HEK293T (cell line): ENCODE measurements at regions not wholly inside any gene's neighbourhood (a gene's known extent, or its start where the extent isn't known, plus 50 kb on each side); places are given as distances from the start of the nearest gene placed in this dataset.

Experiments used
- ARNT ChIP-seq: fragments of 450-650 bp; IDR thresholded peaks from 2 replicates; pipeline ENCODE4 v1.6.1; 2017; ENCODE audit warnings: mild to moderate bottlenecking
- BHLHE40 ChIP-seq: fragments of 450-650 bp; IDR thresholded peaks from 2 replicates; pipeline ENCODE4 v1.6.1; 2016; ENCODE audit warnings: mild to moderate bottlenecking, moderate library complexity, borderline replicate concordance
- FOXK2 ChIP-seq: fragments of 450-650 bp; IDR thresholded peaks from 2 replicates; pipeline ENCODE4 v1.6.1; 2016; ENCODE audit warnings: mild to moderate bottlenecking
- FOXM1 ChIP-seq: fragments of 450-650 bp; IDR thresholded peaks from 2 replicates; pipeline ENCODE4 v1.6.1; 2017; ENCODE audit warnings: mild to moderate bottlenecking, borderline replicate concordance
- PKNOX1 ChIP-seq: fragments of 450-650 bp; IDR thresholded peaks from 2 replicates; pipeline ENCODE4 v1.6.1; 2016
- SP1 ChIP-seq: fragments of 450-650 bp; IDR thresholded peaks from 2 replicates; pipeline ENCODE4 v1.6.1; 2017
- ZNF384 ChIP-seq: fragments of 450-650 bp; IDR thresholded peaks from 2 replicates; pipeline ENCODE4 v1.6.1; 2016

GRCh38 chr5:29148073-29148472, 2045.4 kb upstream of the CDH6 start:
- TF ChIP-seq FOXK2 (no peak), PKNOX1 (no peak), SP1 (no peak), ARNT (no peak), ZNF384 (no peak), FOXM1 (no peak), BHLHE40 (no peak)
